Activated naive CD8-positive, alpha-beta T cell (primary cell): ENCODE measurements at regions not wholly inside any gene's neighbourhood (a gene's known extent, or its start where the extent isn't known, plus 50 kb on each side); places are given as distances from the start of the nearest gene placed in this dataset.

Experiments used
- H3K27ac Mint-ChIP-seq: one replicate; pipeline ENCODE4 v1.8.0; 2021; ENCODE audit warnings: mixed read lengths
- H3K27me3 Mint-ChIP-seq: one replicate; pipeline ENCODE4 v1.8.0; 2021; ENCODE audit warnings: mixed read lengths
- H3K36me3 Mint-ChIP-seq: one replicate; pipeline ENCODE4 v1.8.0; 2021; ENCODE audit warnings: mixed read lengths
- H3K4me1 Mint-ChIP-seq: one replicate; pipeline ENCODE4 v1.8.0; 2021; ENCODE audit warnings: low read depth, mixed read lengths
- H3K4me3 Mint-ChIP-seq: one replicate; pipeline ENCODE4 v1.8.0; 2021; ENCODE audit warnings: mild to moderate bottlenecking, mixed read lengths
- H3K9me3 Mint-ChIP-seq: one replicate; pipeline ENCODE4 v1.8.0; 2021; ENCODE audit warnings: low read depth, mixed read lengths

DNA sequence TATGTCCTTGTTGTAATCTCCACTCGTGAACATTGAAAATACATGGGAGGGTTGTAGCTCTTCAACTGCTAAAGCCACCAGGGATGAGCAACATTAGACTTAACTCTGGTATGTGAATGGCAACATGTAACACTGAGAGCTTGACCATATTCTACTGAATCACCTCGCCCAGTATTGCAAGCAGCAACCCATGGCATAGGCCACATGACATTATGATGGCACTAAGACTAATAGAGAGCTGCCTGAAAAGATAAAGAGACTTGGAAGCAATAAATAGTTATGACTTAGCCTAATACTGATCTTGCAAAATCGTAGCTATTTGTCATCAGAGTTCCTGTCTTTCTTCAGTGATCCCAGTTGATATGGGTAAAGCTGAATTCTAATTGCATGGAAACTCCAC is 108.4 kb upstream of the NREP start:
- Mint-ChIP-seq H3K27ac (no peak overlapping the region), H3K9me3 (no peaks in the 10 kb centered on the region)

DNA sequence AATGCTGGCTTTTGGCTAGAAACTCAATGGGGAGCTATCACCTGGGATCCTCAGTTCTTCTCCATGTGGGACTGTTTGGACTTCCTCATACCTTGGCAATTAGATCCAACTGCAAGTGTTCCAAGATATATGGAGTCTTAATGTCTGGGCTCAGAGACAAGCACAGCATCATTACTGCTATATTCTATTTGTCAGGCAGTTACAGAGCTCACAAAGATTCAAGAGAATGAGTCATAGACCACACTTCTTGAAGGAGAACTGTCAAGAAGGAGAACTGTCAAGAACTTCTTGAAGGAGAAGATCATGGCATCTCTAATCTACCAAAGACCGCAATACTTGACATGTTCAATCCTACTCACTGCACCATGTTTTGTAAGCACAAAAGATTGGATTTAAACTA is 106.8 kb upstream of the NREP start:
- Mint-ChIP-seq H3K4me1 (no peaks in the 10 kb centered on the region), H3K4me3 (no peak overlapping the region), H3K27ac (no peak overlapping the region), H3K27me3 (peaks cover 3% of the 10 kb centered on the region), H3K36me3 (no peaks in the 10 kb centered on the region), H3K9me3 (no peaks in the 10 kb centered on the region)

More for the DNA sequence above, 108.4 kb upstream of the NREP start:
- peaks cover 3% of the 10 kb centered on the region for H3K27me3 Mint-ChIP-seq
- no peaks in the 10 kb centered on the region for H3K36me3 Mint-ChIP-seq
- H3K4me1 Mint-ChIP-seq: no peaks in the 10 kb centered on the region
- no peak overlapping the region for H3K4me3 Mint-ChIP-seq

- Mint-ChIP-seq H3K27me3 (peaks cover 3% of the 10 kb centered on the region), H3K4me1 (no peaks in the 10 kb centered on the region), H3K36me3 (no peaks in the 10 kb centered on the region), H3K4me3 (no peak overlapping the region), H3K27ac (no peak overlapping the region), H3K9me3 (no peaks in the 10 kb centered on the region)
Observed at GRCh38 chr5:111859533-111860270, 102.7 kb upstream of the NREP start.

- H3K4me1 Mint-ChIP-seq: no peaks in the 10 kb centered on the region
- no peaks in the 10 kb centered on the region for H3K36me3 Mint-ChIP-seq
- H3K27me3 Mint-ChIP-seq: peaks cover 3% of the 10 kb centered on the region
- no peaks in the 10 kb centered on the region for H3K9me3 Mint-ChIP-seq
- H3K27ac Mint-ChIP-seq: no peak overlapping the region
- H3K4me3 Mint-ChIP-seq: no peak overlapping the region
Observed at GRCh38 chr5:111859031-111859430, 102.0 kb upstream of the NREP start.

GRCh38 chr5:111857623-111858022 is 100.6 kb upstream of the NREP start:
- H3K27me3 Mint-ChIP-seq: no peaks in the 10 kb centered on the region
- no peaks in the 10 kb centered on the region for H3K36me3 Mint-ChIP-seq
- no peak overlapping the region for H3K27ac Mint-ChIP-seq
- no peaks in the 10 kb centered on the region for H3K9me3 Mint-ChIP-seq
- H3K4me1 Mint-ChIP-seq: no peaks in the 10 kb centered on the region
- H3K4me3 Mint-ChIP-seq: no peak overlapping the region

- no peaks in the 10 kb centered on the region for H3K27me3 Mint-ChIP-seq
- no peaks in the 10 kb centered on the region for H3K36me3 Mint-ChIP-seq
- no peaks in the 10 kb centered on the region for H3K4me1 Mint-ChIP-seq
- no peak overlapping the region for H3K27ac Mint-ChIP-seq
- no peak overlapping the region for H3K4me3 Mint-ChIP-seq
- H3K9me3 Mint-ChIP-seq: no peaks in the 10 kb centered on the region
Observed at GRCh38 chr5:111856876-111857466, 100.0 kb upstream of the NREP start.

DNA sequence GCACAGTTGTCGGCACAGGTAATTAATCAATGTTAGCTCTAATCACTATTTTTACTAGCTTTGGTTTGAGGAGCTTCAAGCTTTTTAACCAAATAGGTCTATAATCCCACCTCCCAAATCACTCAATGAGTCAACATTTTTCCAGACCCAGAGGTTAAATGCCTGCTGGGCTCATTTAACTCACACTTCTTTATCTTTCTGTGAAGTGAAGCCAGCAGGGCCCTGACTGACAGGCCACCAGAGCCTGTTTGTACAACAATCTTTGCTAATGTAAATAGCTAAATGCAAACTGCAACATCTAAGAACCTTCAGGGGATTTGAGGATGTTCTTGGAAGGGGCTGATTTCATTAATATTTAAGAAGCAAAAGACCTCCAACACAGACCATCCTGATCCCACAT is 98.4 kb upstream of the NREP start:
- H3K27ac Mint-ChIP-seq: no peak overlapping the region

GRCh38 chr5:111854186-111854585 is 97.2 kb upstream of the NREP start:
- Mint-ChIP-seq H3K27ac (no peak overlapping the region), H3K4me3 (no peak overlapping the region), H3K36me3 (no peaks in the 10 kb centered on the region), H3K4me1 (no peaks in the 10 kb centered on the region), H3K27me3 (no peaks in the 10 kb centered on the region), H3K9me3 (no peaks in the 10 kb centered on the region)

More for the DNA sequence above, 98.4 kb upstream of the NREP start:
- Mint-ChIP-seq H3K4me3 (no peak overlapping the region), H3K27me3 (no peaks in the 10 kb centered on the region), H3K9me3 (no peaks in the 10 kb centered on the region), H3K4me1 (no peaks in the 10 kb centered on the region), H3K36me3 (no peaks in the 10 kb centered on the region)

- Mint-ChIP-seq H3K36me3 (no peaks in the 10 kb centered on the region), H3K27ac (no peak overlapping the region), H3K4me1 (no peaks in the 10 kb centered on the region), H3K27me3 (no peaks in the 10 kb centered on the region), H3K4me3 (no peak overlapping the region), H3K9me3 (no peaks in the 10 kb centered on the region)
Observed at GRCh38 chr5:111853748-111854147, 96.8 kb upstream of the NREP start.

DNA sequence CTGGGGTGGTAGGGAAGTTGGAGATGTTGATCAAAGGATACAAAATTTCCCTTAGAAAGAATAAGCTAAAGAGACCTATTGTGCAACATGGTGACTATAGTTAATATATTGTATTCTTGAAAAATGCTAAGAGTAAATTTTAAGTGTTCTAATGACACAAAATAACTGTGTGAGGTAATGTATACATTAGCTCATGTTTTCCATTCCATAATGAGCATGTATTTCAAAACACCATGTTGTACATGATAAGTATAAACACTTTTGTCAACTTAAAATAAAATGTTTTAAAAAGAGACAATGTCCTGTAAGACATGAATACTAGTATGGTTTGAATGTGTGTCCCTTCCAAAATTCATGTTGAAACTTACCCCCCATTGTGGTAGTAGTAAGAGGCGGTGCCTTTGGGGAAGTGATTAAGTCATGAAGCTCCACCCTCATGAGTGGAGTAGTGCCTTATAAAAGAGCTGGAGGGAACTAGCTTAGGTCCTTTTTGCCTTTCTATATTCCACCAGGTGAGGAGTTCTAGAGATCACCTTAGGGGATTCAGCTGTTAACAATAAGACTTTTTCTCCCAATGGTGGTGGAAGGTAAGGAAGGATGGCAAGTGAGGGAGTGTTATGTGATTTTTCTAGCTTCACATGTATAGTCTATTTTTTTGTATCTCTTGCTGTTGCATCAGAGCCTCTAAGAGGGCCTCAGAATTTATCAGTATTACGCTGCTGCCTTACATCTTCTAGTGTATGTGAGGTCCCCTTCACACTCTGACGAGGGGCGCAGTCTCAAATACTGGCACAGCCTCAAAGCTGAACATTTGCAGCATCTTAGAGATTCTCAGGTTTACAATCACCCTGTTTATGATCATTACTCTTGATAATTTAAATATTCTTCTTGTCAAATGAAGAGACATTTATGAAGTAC is 94.9 kb upstream of the NREP start:
- H3K4me3 Mint-ChIP-seq: no peak overlapping the region
- no peak overlapping the region for H3K27ac Mint-ChIP-seq
- no peaks in the 10 kb centered on the region for H3K36me3 Mint-ChIP-seq
- no peaks in the 10 kb centered on the region for H3K9me3 Mint-ChIP-seq
- H3K4me1 Mint-ChIP-seq: no peaks in the 10 kb centered on the region
- no peaks in the 10 kb centered on the region for H3K27me3 Mint-ChIP-seq

DNA sequence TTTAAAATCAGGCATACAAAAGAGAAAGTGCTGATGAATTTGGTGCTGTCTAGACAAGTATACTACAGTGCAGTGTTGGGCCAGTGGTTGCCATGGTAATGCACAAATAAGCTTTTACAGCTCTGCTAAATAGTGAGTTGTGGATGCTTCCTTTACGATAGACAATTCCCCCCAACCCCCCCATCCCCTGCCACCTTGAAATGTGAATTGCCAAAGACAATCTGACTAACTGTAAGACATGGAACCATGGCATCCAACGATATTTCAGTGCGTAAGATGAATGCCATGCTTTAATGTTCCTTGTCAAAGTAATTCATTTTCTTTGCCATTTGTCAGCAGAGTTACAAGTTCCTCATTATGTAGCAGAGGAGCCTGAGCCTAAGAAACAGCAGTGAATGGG is 91.5 kb upstream of the NREP start:
- no peaks in the 10 kb centered on the region for H3K27me3 Mint-ChIP-seq
- H3K4me1 Mint-ChIP-seq: no peaks in the 10 kb centered on the region
- H3K27ac Mint-ChIP-seq: no peak overlapping the region
- H3K9me3 Mint-ChIP-seq: no peaks in the 10 kb centered on the region
- H3K36me3 Mint-ChIP-seq: no peaks in the 10 kb centered on the region
- no peak overlapping the region for H3K4me3 Mint-ChIP-seq

DNA sequence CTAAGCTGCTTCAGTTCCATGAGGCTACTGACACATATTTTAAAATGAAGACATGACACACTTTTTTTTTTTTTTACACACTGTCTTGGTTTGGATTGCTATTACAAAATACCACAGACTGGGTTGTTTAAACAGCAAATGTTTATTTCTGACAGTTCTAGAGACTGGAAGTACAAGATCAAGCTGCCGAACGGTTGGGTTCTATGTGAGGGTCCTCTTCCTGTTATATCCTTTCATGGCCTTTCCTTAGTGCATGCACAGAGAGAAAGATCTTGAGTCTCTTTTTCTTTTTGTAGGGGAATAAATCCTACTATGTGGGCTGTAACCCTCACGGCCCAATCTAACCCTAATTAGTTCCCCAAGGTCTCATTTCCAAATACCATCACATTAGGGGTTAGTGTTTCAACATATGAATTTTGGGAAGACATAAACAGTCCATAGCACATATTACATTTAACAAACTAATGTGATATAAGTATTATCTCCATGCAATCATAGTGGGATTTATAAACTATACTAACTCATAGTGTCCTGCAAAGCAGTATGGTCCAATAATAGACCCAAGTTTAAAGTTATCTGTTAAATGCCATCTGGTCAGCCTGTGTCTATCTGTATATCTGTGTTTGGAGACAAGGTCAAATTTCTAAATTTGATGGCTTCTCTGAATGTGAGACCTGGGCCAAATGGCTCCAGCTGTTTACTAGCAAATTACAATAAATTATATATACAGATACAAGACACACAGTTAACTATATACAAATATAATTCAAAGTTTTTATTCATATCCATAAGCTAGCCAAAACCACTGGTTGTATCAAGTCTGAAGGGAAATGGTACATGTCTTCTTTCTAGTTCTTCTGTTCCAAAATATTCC is 90.3 kb upstream of the NREP start:
- no peaks in the 10 kb centered on the region for H3K36me3 Mint-ChIP-seq
- H3K27ac Mint-ChIP-seq: no peak overlapping the region
- H3K4me3 Mint-ChIP-seq: no peak overlapping the region
- H3K4me1 Mint-ChIP-seq: no peaks in the 10 kb centered on the region
- H3K27me3 Mint-ChIP-seq: no peaks in the 10 kb centered on the region
- H3K9me3 Mint-ChIP-seq: no peaks in the 10 kb centered on the region

- H3K27me3 Mint-ChIP-seq: peaks cover 1% of the 10 kb centered on the region
- no peaks in the 10 kb centered on the region for H3K9me3 Mint-ChIP-seq
- H3K4me1 Mint-ChIP-seq: no peaks in the 10 kb centered on the region
- H3K4me3 Mint-ChIP-seq: no peak overlapping the region
- H3K27ac Mint-ChIP-seq: no peak overlapping the region
- no peaks in the 10 kb centered on the region for H3K36me3 Mint-ChIP-seq
Observed at GRCh38 chr5:111840036-111840674, 83.2 kb upstream of the NREP start.

- no peaks in the 10 kb centered on the region for H3K4me1 Mint-ChIP-seq
- H3K27me3 Mint-ChIP-seq: peaks cover 1% of the 10 kb centered on the region
- H3K36me3 Mint-ChIP-seq: no peaks in the 10 kb centered on the region
- H3K4me3 Mint-ChIP-seq: no peak overlapping the region
- H3K27ac Mint-ChIP-seq: no peak overlapping the region
- H3K9me3 Mint-ChIP-seq: no peaks in the 10 kb centered on the region
Observed at GRCh38 chr5:111839438-111839837, 82.4 kb upstream of the NREP start.
